ENCODE measurements at regions not wholly inside any gene's neighbourhood (a gene's known extent, or its start where the extent isn't known, plus 50 kb on each side); places are given as distances from the start of the nearest gene placed in this dataset.

- H3K4me3 ChIP-seq (replicated peaks; ENCODE audit: low read depth, low read length), result no peak overlapping the region
- TF ChIP-seq CTCF (IDR thresholded peaks at IDR 0.05; ENCODE audit: low read depth, low read length, missing control alignments), result no peak
- no peak for DNase-seq (ENCODE audit: extremely low read depth, low read depth)
These were observed 122.5 kb upstream of the ZBTB40 start for GRCh38 chr1:22329148-22329515.

GRCh38 chr1:22330092-22330759, 121.4 kb upstream of the ZBTB40 start:
- H3K4me3 ChIP-seq (replicated peaks; ENCODE audit: low read depth, low read length), result no peak overlapping the region
- no peak for DNase-seq (ENCODE audit: extremely low read depth, low read depth)
- no peak for TF ChIP-seq CTCF (IDR thresholded peaks at IDR 0.05; ENCODE audit: low read depth, low read length, missing control alignments)

- no peak overlapping the region for H3K4me3 ChIP-seq (replicated peaks; ENCODE audit: low read depth, low read length)
- no peak for DNase-seq (ENCODE audit: extremely low read depth, low read depth)
- no peak for TF ChIP-seq CTCF (IDR thresholded peaks at IDR 0.05; ENCODE audit: low read depth, low read length, missing control alignments)
These were observed 120.9 kb upstream of the ZBTB40 start for GRCh38 chr1:22330760-22331119.

- no peak overlapping the region for H3K4me3 ChIP-seq (replicated peaks; ENCODE audit: low read depth, low read length)
- no peak for DNase-seq (ENCODE audit: extremely low read depth, low read depth)
- no peak for TF ChIP-seq CTCF (IDR thresholded peaks at IDR 0.05; ENCODE audit: low read depth, low read length, missing control alignments)
These were observed 119.8 kb upstream of the ZBTB40 start for GRCh38 chr1:22331618-22332423.

- H3K4me3 ChIP-seq (replicated peaks; ENCODE audit: low read depth, low read length), result no peak overlapping the region
- TF ChIP-seq CTCF (IDR thresholded peaks at IDR 0.05; ENCODE audit: low read depth, low read length, missing control alignments), result no peak
- DNase-seq (ENCODE audit: extremely low read depth, low read depth), result no peak
These were observed 119.3 kb upstream of the ZBTB40 start for GRCh38 chr1:22332424-22332717.

- no peak for TF ChIP-seq CTCF (IDR thresholded peaks at IDR 0.05; ENCODE audit: low read depth, low read length, missing control alignments)
- H3K4me3 ChIP-seq (replicated peaks; ENCODE audit: low read depth, low read length), result no peak overlapping the region
- DNase-seq (ENCODE audit: extremely low read depth, low read depth), result no peak
These were observed 118.7 kb upstream of the ZBTB40 start for GRCh38 chr1:22332795-22333499.

Data from HFF-Myc (cell line).